IgD-negative memory B cell (primary cell): ENCODE measurements at regions not wholly inside any gene's neighbourhood (a gene's known extent, or its start where the extent isn't known, plus 50 kb on each side); places are given as distances from the start of the nearest gene placed in this dataset.
A peak's percentile ranks its signal among the peaks of the same experiment; 100 is the strongest.

Experiments
- H3K27ac Mint-ChIP-seq, 3 donors: one replicate each; pipeline ENCODE4 v1.8.0; 2020 to 2022; ENCODE audit warnings: mild to moderate bottlenecking in 3 of 3, mixed read lengths in 3 of 3, moderate library complexity in 1 of 3
- H3K27me3 Mint-ChIP-seq: one replicate; pipeline ENCODE4 v1.8.0; 2021; ENCODE audit warnings: mixed read lengths
- H3K36me3 Mint-ChIP-seq: one replicate; pipeline ENCODE4 v1.8.0; 2020; ENCODE audit warnings: mild to moderate bottlenecking, mixed read lengths
- H3K4me1 Mint-ChIP-seq, 3 donors: one replicate each; pipeline ENCODE4 v1.8.0; 2020 to 2022; ENCODE audit warnings: mixed read lengths in 3 of 3, mild to moderate bottlenecking in 1 of 3
- H3K4me3 Mint-ChIP-seq, 4 donors: one replicate each; pipeline ENCODE4 v1.8.0; 2020 to 2022; ENCODE audit warnings: mild to moderate bottlenecking in 4 of 4, mixed read lengths in 4 of 4, moderate library complexity in 3 of 4
- H3K9me3 Mint-ChIP-seq, 3 donors: one replicate each; pipeline ENCODE4 v1.8.0; 2020 to 2021; ENCODE audit warnings: mixed read lengths in 3 of 3, mild to moderate bottlenecking in 1 of 3

- H3K4me3 Mint-ChIP-seq: no peak overlapping the region
- no peaks in the 10 kb centered on the region for H3K36me3 Mint-ChIP-seq
- H3K4me1 Mint-ChIP-seq: no peaks in the 10 kb centered on the region
- H3K27ac Mint-ChIP-seq: no peak overlapping the region
- H3K27me3 Mint-ChIP-seq: no peaks in the 10 kb centered on the region
- H3K9me3 Mint-ChIP-seq: peaks cover 8 to 15% (median 11%) of the 10 kb centered on the region in 3 donors
Observed at GRCh38 chr10:131710142-131710861, 190.5 kb upstream of the PPP2R2D start.

GRCh38 chr10:131722121-131722520 lies 178.7 kb upstream of the PPP2R2D start:
- no peaks in the 10 kb centered on the region for H3K4me1 Mint-ChIP-seq
- peaks cover 3 to 6% (median 6%) of the 10 kb centered on the region in 3 donors for H3K9me3 Mint-ChIP-seq
- H3K4me3 Mint-ChIP-seq: no peak overlapping the region
- H3K36me3 Mint-ChIP-seq: no peaks in the 10 kb centered on the region
- no peaks in the 10 kb centered on the region for H3K27me3 Mint-ChIP-seq
- no peak overlapping the region for H3K27ac Mint-ChIP-seq

GRCh38 chr10:131722525-131723264 lies 178.1 kb upstream of the PPP2R2D start:
- Mint-ChIP-seq H3K4me1 (no peaks in the 10 kb centered on the region), H3K27ac (no peak overlapping the region), H3K27me3 (no peaks in the 10 kb centered on the region), H3K36me3 (no peaks in the 10 kb centered on the region), H3K4me3 (no peak overlapping the region), H3K9me3 (peaks cover 3 to 6% (median 6%) of the 10 kb centered on the region in 3 donors)

- H3K4me3 Mint-ChIP-seq: peak overlapping the region in 1 of 4 donors; percentile 63
- H3K27ac Mint-ChIP-seq: no peak overlapping the region
- no peaks in the 10 kb centered on the region for H3K36me3 Mint-ChIP-seq
- H3K4me1 Mint-ChIP-seq: no peaks in the 10 kb centered on the region
- H3K27me3 Mint-ChIP-seq: no peaks in the 10 kb centered on the region
- H3K9me3 Mint-ChIP-seq: peaks cover 3 to 6% (median 5%) of the 10 kb centered on the region in 3 donors
Observed at GRCh38 chr10:131723297-131724168, 177.3 kb upstream of the PPP2R2D start.

- H3K27me3 Mint-ChIP-seq: no peaks in the 10 kb centered on the region
- no peak overlapping the region for H3K27ac Mint-ChIP-seq
- no peaks in the 10 kb centered on the region for H3K4me1 Mint-ChIP-seq
- H3K36me3 Mint-ChIP-seq: no peaks in the 10 kb centered on the region
- peaks cover 3 to 6% (median 5%) of the 10 kb centered on the region in 3 donors for H3K9me3 Mint-ChIP-seq
- H3K4me3 Mint-ChIP-seq: peak overlapping the region in 1 of 4 donors; percentile 63
Observed at GRCh38 chr10:131724169-131724545, 176.7 kb upstream of the PPP2R2D start.

- H3K36me3 Mint-ChIP-seq: no peaks in the 10 kb centered on the region
- H3K4me3 Mint-ChIP-seq: no peak overlapping the region
- no peaks in the 10 kb centered on the region for H3K27me3 Mint-ChIP-seq
- H3K27ac Mint-ChIP-seq: no peak overlapping the region
- peaks cover 3 to 6% (median 5%) of the 10 kb centered on the region in 3 donors for H3K9me3 Mint-ChIP-seq
- no peaks in the 10 kb centered on the region for H3K4me1 Mint-ChIP-seq
Observed at GRCh38 chr10:131724891-131725580, 175.8 kb upstream of the PPP2R2D start.

- H3K36me3 Mint-ChIP-seq: no peaks in the 10 kb centered on the region
Observed at GRCh38 chr10:131725581-131726069, 175.2 kb upstream of the PPP2R2D start.

GRCh38 chr10:131726076-131726880 lies 174.5 kb upstream of the PPP2R2D start:
- Mint-ChIP-seq H3K36me3 (no peaks in the 10 kb centered on the region), H3K4me3 (no peak overlapping the region), H3K27me3 (no peaks in the 10 kb centered on the region), H3K27ac (no peak overlapping the region), H3K4me1 (no peaks in the 10 kb centered on the region), H3K9me3 (peaks cover 0 to 4% (median 1%) of the 10 kb centered on the region in 3 donors)

More at GRCh38 chr10:131725581-131726069, 175.2 kb upstream of the PPP2R2D start:
- Mint-ChIP-seq H3K4me1 (no peaks in the 10 kb centered on the region), H3K27me3 (no peaks in the 10 kb centered on the region), H3K4me3 (no peak overlapping the region), H3K27ac (no peak overlapping the region), H3K9me3 (peaks cover 3 to 5% (median 4%) of the 10 kb centered on the region in 3 donors)

- no peak overlapping the region for H3K4me3 Mint-ChIP-seq
- no peaks in the 10 kb centered on the region for H3K27me3 Mint-ChIP-seq
- H3K4me1 Mint-ChIP-seq: no peaks in the 10 kb centered on the region
- peaks cover 0 to 2% (median 1%) of the 10 kb centered on the region in 3 donors for H3K9me3 Mint-ChIP-seq
- no peak overlapping the region for H3K27ac Mint-ChIP-seq
- no peaks in the 10 kb centered on the region for H3K36me3 Mint-ChIP-seq
Observed at GRCh38 chr10:131726967-131727366, 173.8 kb upstream of the PPP2R2D start.

GRCh38 chr10:131727560-131727959 lies 173.2 kb upstream of the PPP2R2D start:
- Mint-ChIP-seq H3K4me3 (no peak overlapping the region), H3K27me3 (no peaks in the 10 kb centered on the region), H3K36me3 (no peaks in the 10 kb centered on the region), H3K4me1 (no peaks in the 10 kb centered on the region), H3K9me3 (peaks cover 1 to 5% (median 4%) of the 10 kb centered on the region in 3 donors), H3K27ac (no peak overlapping the region)

GRCh38 chr10:131728286-131729228 lies 172.3 kb upstream of the PPP2R2D start:
- H3K4me3 Mint-ChIP-seq: no peak overlapping the region
- no peak overlapping the region for H3K27ac Mint-ChIP-seq
- no peaks in the 10 kb centered on the region for H3K36me3 Mint-ChIP-seq
- H3K4me1 Mint-ChIP-seq: no peaks in the 10 kb centered on the region
- H3K27me3 Mint-ChIP-seq: no peaks in the 10 kb centered on the region
- peaks cover 1 to 5% (median 4%) of the 10 kb centered on the region in 3 donors for H3K9me3 Mint-ChIP-seq

- no peaks in the 10 kb centered on the region for H3K27me3 Mint-ChIP-seq
Observed at GRCh38 chr10:131729361-131729760, 171.4 kb upstream of the PPP2R2D start.

More at GRCh38 chr10:131729361-131729760, 171.4 kb upstream of the PPP2R2D start:
- peaks cover 1 to 4% (median 3%) of the 10 kb centered on the region in 3 donors for H3K9me3 Mint-ChIP-seq
- no peak overlapping the region for H3K4me3 Mint-ChIP-seq
- H3K27ac Mint-ChIP-seq: no peak overlapping the region
- no peaks in the 10 kb centered on the region for H3K4me1 Mint-ChIP-seq
- no peaks in the 10 kb centered on the region for H3K36me3 Mint-ChIP-seq
